HCT116 (cell line): ENCODE measurements at regions not wholly inside any gene's neighbourhood (a gene's known extent, or its start where the extent isn't known, plus 50 kb on each side); places are given as distances from the start of the nearest gene placed in this dataset.

Experiments used
- ATAC-seq: fragments of 200-7000 bp; cut with Tn5 transposase; 2 replicates; pipeline ENCODE4 v1.9.1; 2020; ENCODE audit warnings: mild to moderate bottlenecking, moderate library complexity
- BruUV-seq: library from RNA; stranded (reverse); fragments of 400-500 nt; replicated peaks from 2 replicates; lab custom pipeline; 2021; lab: Mats Ljungman, UMichigan
- CTCF ChIA-PET: fragments of 300-600 bp; sonication (Branson Sonifier 250); formaldehyde crosslinking; loops from one replicate; lab custom pipeline; 2021; ENCODE audit warnings: antibody characterized with exemption; lab: Charles Lee
- POLR2A ChIA-PET: fragments of 300-600, 350-600 bp; sonication (Branson Sonifier 250); formaldehyde crosslinking; loops from one replicate; lab custom pipeline; 2021; ENCODE audit warnings: antibody characterized with exemption; lab: Charles Lee
- RAD21 ChIA-PET, 2 experiments: fragments of 300-600 bp; sonication (Branson Sonifier 250); formaldehyde crosslinking; loops; one replicate each; lab custom pipeline; 2023; ENCODE audit warnings: low total read pairs in 2 of 2; ENCODE audit not compliant: uncharacterized antibody in 2 of 2, unreplicated experiment in 2 of 2, low non-redundant PET in 1 of 2; lab: Charles Lee
- DNase-seq: peaks from one replicate; pipeline ENCODE4 v3.0.0-alpha.2; 2010; ENCODE audit warnings: low read depth, low spot score
- H2AFZ ChIP-seq: fragments of 200-600 bp; shearing (Covaris generic), sonication (generic); 2 replicates; pipeline ENCODE4 v1.6.1; 2017; ENCODE audit warnings: low read depth, mixed run types, mixed read lengths, antibody characterized with exemption, low read length; ENCODE audit not compliant: poor library complexity, severe bottlenecking
- H3K27ac ChIP-seq: 2 replicates; pipeline ENCODE4 v1.5.1; 2012; ENCODE audit warnings: low read depth, low read length
- H3K27me3 ChIP-seq: fragments of 200-600 bp; sonication (generic); 2 replicates; pipeline ENCODE4 v1.6.1; 2016; ENCODE audit warnings: mixed run types, low read length, mixed read lengths; ENCODE audit not compliant: insufficient read depth
- H3K36me3 ChIP-seq, 2 experiments: fragments of 200-500 bp in 1 of 2; fragments of 200-600 bp in 1 of 2; sonication (Bioruptor generic) in 1 of 2; sonication (generic) in 1 of 2; 2 replicates each; pipeline versions ENCODE4 v1.5.1 to v1.6.1; 2014 to 2016; ENCODE audit warnings: low read length in 2 of 2, inconsistent platforms in 1 of 2, mixed read lengths in 1 of 2, mixed run types in 1 of 2; ENCODE audit not compliant: insufficient read depth in 2 of 2, control insufficient read depth in 1 of 2
- H3K4me1 ChIP-seq, 2 experiments: fragments of 200-600 bp in 1 of 2; sonication (generic) in 1 of 2; 2 replicates each; pipeline versions ENCODE4 v1.5.1 to v1.6.1; 2012 to 2017; ENCODE audit warnings: low read length in 2 of 2, inconsistent platforms in 1 of 2, mild to moderate bottlenecking in 1 of 2, mixed read lengths in 1 of 2, mixed run types in 1 of 2, moderate library complexity in 1 of 2; ENCODE audit not compliant: insufficient read depth in 2 of 2, control insufficient read depth in 1 of 2
- H3K4me2 ChIP-seq: fragments of 200-600 bp; sonication (generic); 2 replicates; pipeline ENCODE4 v1.6.1; 2017; ENCODE audit warnings: mixed run types, low read length, mixed read lengths
- H3K4me3 ChIP-seq, 2 experiments: fragments of 200-600 bp in 1 of 2; sonication (generic) in 1 of 2; replicated peaks in 1 of 2; 2 replicates each; pipeline ENCODE4 v1.5.1; 2011 to 2016; ENCODE audit warnings: low read length in 2 of 2, control low read depth in 1 of 2, low read depth in 1 of 2, mild to moderate bottlenecking in 1 of 2, mixed read lengths in 1 of 2, mixed run types in 1 of 2
- H3K79me2 ChIP-seq: fragments of 200-600 bp; sonication (generic); 2 replicates; pipeline ENCODE4 v1.6.1; 2017; ENCODE audit warnings: mild to moderate bottlenecking, mixed run types, low read length, moderate library complexity, mixed read lengths; ENCODE audit not compliant: insufficient read depth
- H3K9ac ChIP-seq: fragments of 200-600 bp; sonication (generic); 2 replicates; pipeline ENCODE4 v1.6.1; 2016; ENCODE audit warnings: low read length, mixed read lengths
- H3K9me2 ChIP-seq: fragments of 200-600 bp; sonication (generic), shearing (Covaris generic); 2 replicates; pipeline ENCODE4 v1.6.1; 2017; ENCODE audit warnings: mixed run types, mild to moderate bottlenecking, moderate library complexity; ENCODE audit not compliant: insufficient read depth
- H3K9me3 ChIP-seq, 2 experiments: fragments of 200-500 bp in 1 of 2; fragments of 200-600 bp in 1 of 2; sonication (Bioruptor generic) in 1 of 2; sonication (generic) in 1 of 2; 2 replicates each; pipeline ENCODE4 v1.6.1; 2014 to 2017; ENCODE audit warnings: low read length in 2 of 2, mixed read lengths in 2 of 2, inconsistent platforms in 1 of 2, low read depth in 1 of 2, mild to moderate bottlenecking in 1 of 2, mixed run types in 1 of 2, moderate library complexity in 1 of 2; ENCODE audit not compliant: control insufficient read depth in 1 of 2, insufficient read depth in 1 of 2
- H4K20me1 ChIP-seq: fragments of 200-600 bp; sonication (generic), shearing (Covaris generic); 2 replicates; pipeline ENCODE4 v1.6.1; 2017; ENCODE audit warnings: mixed run types, mild to moderate bottlenecking, moderate library complexity; ENCODE audit not compliant: insufficient read depth
- EZH2 ChIP-seq: fragments of 200-600 bp; sonication (generic); IDR thresholded peaks from 2 replicates; pipeline ENCODE4 v1.6.1; 2017; ENCODE audit warnings: antibody characterized with exemption, mixed run types
- EZH2phosphoT487 ChIP-seq: fragments of 200-600 bp; IDR thresholded peaks from 2 replicates; pipeline ENCODE4 v1.6.1; 2018; ENCODE audit warnings: antibody characterized with exemption, borderline replicate concordance
- POLR2AphosphoS5 ChIP-seq: IDR thresholded peaks from 2 replicates; pipeline ENCODE4 v1.6.1; 2011; ENCODE audit warnings: mild to moderate bottlenecking, low read depth, low read length, moderate library complexity
- RAD21 ChIP-seq: IDR thresholded peaks from 2 replicates; pipeline ENCODE4 v1.6.1; 2012; ENCODE audit warnings: low read depth, mild to moderate bottlenecking
- SIN3A ChIP-seq: IDR thresholded peaks from 2 replicates; pipeline ENCODE4 v1.6.1; 2012; ENCODE audit warnings: low read depth
- TCF7L2 ChIP-seq: IDR thresholded peaks from 2 replicates; pipeline ENCODE4 v1.7.0; 2011; ENCODE audit warnings: borderline replicate concordance, inconsistent platforms; ENCODE audit not compliant: insufficient read depth, insufficient read length; ENCODE audit errors: extremely low read depth
- ZNF274 ChIP-seq: fragments of 200-500 bp; sonication (Bioruptor generic); IDR thresholded peaks from 2 replicates; pipeline ENCODE4 v1.6.1; 2014; ENCODE audit warnings: mild to moderate bottlenecking, low read depth, low read length, inconsistent platforms
- intact Hi-C: fragments of 100-400 bp; cut with micrococcal nuclease; formaldehyde crosslinking; loops from 2 replicates; pipeline ENCODE4 v1.10.0; 2022
- TF ChIP-seq, protein P1 (sequence below), 3 experiments: fragments of 200-600 bp in 1 of 3; sonication (generic) in 1 of 3; IDR thresholded peaks in 2 of 3; conservative IDR thresholded peaks in 1 of 3; 2 replicates each; pipeline ENCODE4 v1.5.1; 2012 to 2017; ENCODE audit warnings: low read depth in 2 of 3, low read length in 2 of 3, antibody characterized with exemption in 1 of 3, borderline replicate concordance in 1 of 3, control low read depth in 1 of 3, mild to moderate bottlenecking in 1 of 3, mixed read lengths in 1 of 3, mixed run types in 1 of 3, moderate library complexity in 1 of 3; ENCODE audit not compliant: insufficient read depth in 1 of 3

DNA sequence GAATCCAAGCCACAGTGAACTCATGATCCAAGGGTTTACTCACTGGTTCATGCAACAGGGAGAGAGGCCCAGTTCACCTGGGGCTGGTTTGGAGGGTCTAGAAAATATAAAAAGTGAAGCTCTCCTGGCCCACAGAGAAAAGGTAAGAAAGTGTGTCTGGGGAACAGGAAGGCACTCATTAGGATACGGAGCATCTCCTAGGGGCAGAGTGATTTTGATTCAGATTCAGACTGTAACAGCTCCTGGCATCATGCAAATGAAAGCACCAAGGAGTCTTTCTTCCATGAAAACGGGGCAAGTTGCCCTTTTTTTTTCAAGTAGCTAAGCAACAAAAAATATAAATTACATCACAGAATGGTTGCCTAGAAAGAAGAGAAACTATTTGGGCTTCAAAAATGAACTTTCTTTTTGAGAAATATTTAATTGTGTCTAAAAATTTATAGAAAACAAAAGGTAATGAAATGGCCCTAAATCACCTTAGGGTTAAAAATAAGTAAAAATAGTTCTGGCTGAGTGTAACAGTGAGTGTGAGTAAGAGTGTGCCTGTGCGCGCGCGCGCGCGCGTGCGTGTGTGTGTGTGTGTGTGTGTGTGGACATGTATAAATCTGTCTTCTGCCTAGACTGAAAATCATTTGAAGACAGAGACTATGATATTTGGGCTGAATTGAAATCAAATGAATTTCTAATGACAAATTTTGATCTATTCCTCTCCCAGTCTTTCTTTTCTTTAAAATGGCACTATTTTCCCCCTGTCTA is 177.8 kb upstream of the ZNF462 start:
- Histone ChIP-seq H3K4me1 (no peaks in the 10 kb centered on the region), H3K27ac (no peak overlapping the region), H3K27me3 (no peaks in the 10 kb centered on the region), H2AFZ (no peak overlapping the region), H3K4me2 (no peak overlapping the region), H3K9ac (no peak overlapping the region), H3K9me2 (no peaks in the 10 kb centered on the region), H3K9me3 (no peaks in the 10 kb centered on the region), H3K4me3 (no peak overlapping the region), H3K79me2 (no peaks in the 10 kb centered on the region), H3K36me3 (no peaks in the 10 kb centered on the region), H4K20me1 (no peaks in the 10 kb centered on the region)
- ATAC-seq (no peak), DNase-seq (no peak)
- BruUV-seq, result no TSS peak
- ChIA-PET CTCF (no interaction called here), RAD21 (no interaction called here), POLR2A (no interaction called here)
- TF ChIP-seq EZH2phosphoT487 (no peak), POLR2AphosphoS5 (no peak), SIN3A (no peak), RAD21 (no peak), ZNF274 (no peak), EZH2 (no peak), TCF7L2 (no peak)
- TF ChIP-seq, protein P1, sequence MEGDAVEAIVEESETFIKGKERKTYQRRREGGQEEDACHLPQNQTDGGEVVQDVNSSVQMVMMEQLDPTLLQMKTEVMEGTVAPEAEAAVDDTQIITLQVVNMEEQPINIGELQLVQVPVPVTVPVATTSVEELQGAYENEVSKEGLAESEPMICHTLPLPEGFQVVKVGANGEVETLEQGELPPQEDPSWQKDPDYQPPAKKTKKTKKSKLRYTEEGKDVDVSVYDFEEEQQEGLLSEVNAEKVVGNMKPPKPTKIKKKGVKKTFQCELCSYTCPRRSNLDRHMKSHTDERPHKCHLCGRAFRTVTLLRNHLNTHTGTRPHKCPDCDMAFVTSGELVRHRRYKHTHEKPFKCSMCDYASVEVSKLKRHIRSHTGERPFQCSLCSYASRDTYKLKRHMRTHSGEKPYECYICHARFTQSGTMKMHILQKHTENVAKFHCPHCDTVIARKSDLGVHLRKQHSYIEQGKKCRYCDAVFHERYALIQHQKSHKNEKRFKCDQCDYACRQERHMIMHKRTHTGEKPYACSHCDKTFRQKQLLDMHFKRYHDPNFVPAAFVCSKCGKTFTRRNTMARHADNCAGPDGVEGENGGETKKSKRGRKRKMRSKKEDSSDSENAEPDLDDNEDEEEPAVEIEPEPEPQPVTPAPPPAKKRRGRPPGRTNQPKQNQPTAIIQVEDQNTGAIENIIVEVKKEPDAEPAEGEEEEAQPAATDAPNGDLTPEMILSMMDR (IDR thresholded peaks at IDR 0.05 in 2 of 3, conservative IDR thresholded peaks at IDR 0.05 in 1 of 3; ENCODE audit: borderline replicate concordance in 1 of 3, insufficient read depth in 1 of 3, low read depth in 2 of 3, low read length in 2 of 3), result no peak
- intact Hi-C loops, result no loop called here
